Lower leg skin (tissue), 3 donors: ENCODE measurements at regions not wholly inside any gene's neighbourhood (a gene's known extent, or its start where the extent isn't known, plus 50 kb on each side); places are given as distances from the start of the nearest gene placed in this dataset.

Experiments used
- POLR2A ChIP-seq, 2 donors: fragments of 450-650 bp; IDR thresholded peaks; one replicate each; pipeline ENCODE4 v1.6.1; 2016 to 2017; ENCODE audit warnings: antibody characterized with exemption in 2 of 2, mild to moderate bottlenecking in 1 of 2, moderate library complexity in 1 of 2
- TF ChIP-seq, protein P1 (sequence below), 3 donors: fragments of 450-650 bp; IDR thresholded peaks; one replicate each; pipeline ENCODE4 v1.5.1; 2016; ENCODE audit warnings: antibody characterized with exemption in 3 of 3, mild to moderate bottlenecking in 3 of 3, moderate library complexity in 2 of 3

DNA sequence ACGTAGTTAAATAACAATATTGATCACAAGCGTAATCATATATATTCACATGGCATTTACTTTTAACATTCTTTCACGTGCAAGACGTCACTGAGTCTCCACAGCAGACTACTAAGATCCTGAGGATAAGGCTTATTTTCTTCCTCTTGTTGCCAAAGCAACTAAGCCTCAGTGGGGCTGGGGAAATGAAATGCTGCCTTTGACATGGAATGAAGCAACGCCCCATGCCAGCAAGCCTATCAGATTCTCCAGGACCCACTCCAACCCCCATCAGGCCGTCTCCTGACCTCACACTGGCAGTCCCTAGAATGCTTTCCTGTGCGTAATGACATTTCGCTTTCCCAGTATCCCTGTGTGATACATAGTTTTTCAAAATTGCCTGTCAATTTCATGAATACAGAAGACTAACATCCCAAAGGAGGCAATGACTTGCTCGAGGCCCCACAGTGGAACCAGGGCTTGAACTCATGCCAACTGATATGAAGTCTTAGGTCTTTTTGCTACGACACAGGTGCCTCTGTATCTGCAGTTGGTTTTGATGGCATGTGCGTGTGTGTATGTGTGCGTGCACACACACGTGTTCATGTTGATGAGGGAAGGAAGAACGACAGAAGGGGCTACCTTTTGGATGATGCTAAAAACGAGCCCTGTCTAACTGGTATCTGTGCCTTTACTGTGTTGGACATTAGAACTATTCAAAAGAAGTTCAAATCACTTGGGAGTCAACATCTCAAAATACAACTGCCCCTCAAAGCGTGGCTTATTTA, 239.1 kb downstream of the VRK1 start:
- TF ChIP-seq, protein P1, sequence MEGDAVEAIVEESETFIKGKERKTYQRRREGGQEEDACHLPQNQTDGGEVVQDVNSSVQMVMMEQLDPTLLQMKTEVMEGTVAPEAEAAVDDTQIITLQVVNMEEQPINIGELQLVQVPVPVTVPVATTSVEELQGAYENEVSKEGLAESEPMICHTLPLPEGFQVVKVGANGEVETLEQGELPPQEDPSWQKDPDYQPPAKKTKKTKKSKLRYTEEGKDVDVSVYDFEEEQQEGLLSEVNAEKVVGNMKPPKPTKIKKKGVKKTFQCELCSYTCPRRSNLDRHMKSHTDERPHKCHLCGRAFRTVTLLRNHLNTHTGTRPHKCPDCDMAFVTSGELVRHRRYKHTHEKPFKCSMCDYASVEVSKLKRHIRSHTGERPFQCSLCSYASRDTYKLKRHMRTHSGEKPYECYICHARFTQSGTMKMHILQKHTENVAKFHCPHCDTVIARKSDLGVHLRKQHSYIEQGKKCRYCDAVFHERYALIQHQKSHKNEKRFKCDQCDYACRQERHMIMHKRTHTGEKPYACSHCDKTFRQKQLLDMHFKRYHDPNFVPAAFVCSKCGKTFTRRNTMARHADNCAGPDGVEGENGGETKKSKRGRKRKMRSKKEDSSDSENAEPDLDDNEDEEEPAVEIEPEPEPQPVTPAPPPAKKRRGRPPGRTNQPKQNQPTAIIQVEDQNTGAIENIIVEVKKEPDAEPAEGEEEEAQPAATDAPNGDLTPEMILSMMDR (IDR thresholded peaks at IDR 0.05): no peak
- TF ChIP-seq POLR2A (IDR thresholded peaks at IDR 0.05): no peak
